ENCODE measurements at regions not wholly inside any gene's neighbourhood (a gene's known extent, or its start where the extent isn't known, plus 50 kb on each side); places are given as distances from the start of the nearest gene placed in this dataset.
"Not testable (repeated sequence)": the region's sequence is repeated elsewhere in the genome, so short reads cannot be mapped to it uniquely, and the experiment has no call there.

DNA sequence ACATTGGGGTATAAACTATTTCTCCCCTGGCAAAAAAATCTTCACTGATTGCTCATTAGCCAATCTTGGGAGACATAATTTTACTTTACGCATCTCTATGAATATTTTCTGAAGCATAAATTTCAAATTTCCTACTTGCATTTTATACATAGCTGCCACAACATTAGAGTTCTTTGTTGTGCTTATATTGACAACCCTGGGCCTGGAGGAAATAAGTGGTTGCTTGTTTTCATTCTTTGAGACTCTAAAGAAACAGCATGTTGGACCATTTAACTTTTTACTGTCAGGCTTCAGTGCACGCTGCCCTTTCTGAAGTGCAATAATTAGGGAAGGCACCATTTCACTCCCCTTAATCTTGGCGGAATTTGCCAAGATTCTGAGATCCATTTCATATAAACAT is 142.6 kb downstream of the MRPS30 start:
- H3K36me3 ChIP-seq (ENCODE audit: control insufficient read depth in 2 of 3, insufficient read depth in 3 of 3, low read length in 3 of 3) = no peaks in the 10 kb centered on the region
- FAIRE-seq = no peak
- H3K27ac ChIP-seq (ENCODE audit: low read depth in 2 of 2, low read length in 2 of 2) = no peak overlapping the region
- TF ChIP-seq, protein P1, sequence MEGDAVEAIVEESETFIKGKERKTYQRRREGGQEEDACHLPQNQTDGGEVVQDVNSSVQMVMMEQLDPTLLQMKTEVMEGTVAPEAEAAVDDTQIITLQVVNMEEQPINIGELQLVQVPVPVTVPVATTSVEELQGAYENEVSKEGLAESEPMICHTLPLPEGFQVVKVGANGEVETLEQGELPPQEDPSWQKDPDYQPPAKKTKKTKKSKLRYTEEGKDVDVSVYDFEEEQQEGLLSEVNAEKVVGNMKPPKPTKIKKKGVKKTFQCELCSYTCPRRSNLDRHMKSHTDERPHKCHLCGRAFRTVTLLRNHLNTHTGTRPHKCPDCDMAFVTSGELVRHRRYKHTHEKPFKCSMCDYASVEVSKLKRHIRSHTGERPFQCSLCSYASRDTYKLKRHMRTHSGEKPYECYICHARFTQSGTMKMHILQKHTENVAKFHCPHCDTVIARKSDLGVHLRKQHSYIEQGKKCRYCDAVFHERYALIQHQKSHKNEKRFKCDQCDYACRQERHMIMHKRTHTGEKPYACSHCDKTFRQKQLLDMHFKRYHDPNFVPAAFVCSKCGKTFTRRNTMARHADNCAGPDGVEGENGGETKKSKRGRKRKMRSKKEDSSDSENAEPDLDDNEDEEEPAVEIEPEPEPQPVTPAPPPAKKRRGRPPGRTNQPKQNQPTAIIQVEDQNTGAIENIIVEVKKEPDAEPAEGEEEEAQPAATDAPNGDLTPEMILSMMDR (IDR thresholded peaks at IDR 0.05; ENCODE audit: borderline replicate concordance, extremely low read depth, insufficient read depth) = no peak
- no peak overlapping the region for H3K4me3 ChIP-seq (ENCODE audit: low read length in 3 of 3)
- no peak for DNase-seq
- no peak overlapping the region for H3K9ac ChIP-seq (ENCODE audit: low read length in 3 of 3)
- H3K27me3 ChIP-seq (ENCODE audit: control insufficient read depth, insufficient read depth, low read length) = no peaks in the 10 kb centered on the region
- no peaks in the 10 kb centered on the region for H3K9me3 ChIP-seq (ENCODE audit: control insufficient read depth in 2 of 3, insufficient read depth in 1 of 3, low read length in 3 of 3)
- intact Hi-C loops (cut with DNase I) = no loop called here
- no peaks in the 10 kb centered on the region for H3K4me1 ChIP-seq (ENCODE audit: control insufficient read depth in 2 of 3, insufficient read depth in 2 of 3, low read depth in 1 of 3, low read length in 3 of 3)

DNA sequence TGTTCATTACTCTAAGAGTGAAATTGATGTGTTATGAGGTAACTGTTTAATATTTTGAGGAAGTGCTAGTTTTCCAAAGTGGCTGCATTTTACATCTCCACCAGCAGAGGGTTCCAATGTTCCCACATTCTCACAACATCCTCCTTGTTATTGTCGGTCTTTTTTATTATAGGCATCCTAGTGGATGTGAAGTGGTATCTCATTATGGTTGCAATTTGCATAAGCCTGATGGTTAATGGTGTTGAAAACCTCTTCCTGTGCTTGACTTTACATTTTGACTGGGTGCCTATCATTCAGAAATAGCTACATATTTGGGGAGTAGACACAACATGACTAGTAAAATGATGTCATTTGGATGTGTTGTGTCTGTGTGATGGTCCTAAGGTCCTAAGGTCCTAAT is 143.6 kb downstream of the MRPS30 start:
- H3K9ac ChIP-seq (ENCODE audit: low read length in 3 of 3) = no peak overlapping the region
- H3K9me3 ChIP-seq (ENCODE audit: control insufficient read depth in 2 of 3, insufficient read depth in 1 of 3, low read length in 3 of 3) = no peaks in the 10 kb centered on the region
- no peaks in the 10 kb centered on the region for H3K27me3 ChIP-seq (ENCODE audit: control insufficient read depth, insufficient read depth, low read length)
- no peaks in the 10 kb centered on the region for H3K4me1 ChIP-seq (ENCODE audit: control insufficient read depth in 2 of 3, insufficient read depth in 2 of 3, low read depth in 1 of 3, low read length in 3 of 3)
- no peaks in the 10 kb centered on the region for H3K36me3 ChIP-seq (ENCODE audit: control insufficient read depth in 2 of 3, insufficient read depth in 3 of 3, low read length in 3 of 3)
- peak in 2 of 5 donors; percentile 5 to 23 for DNase-seq
- no peak overlapping the region for H3K4me3 ChIP-seq (ENCODE audit: low read length in 3 of 3)
- H3K27ac ChIP-seq (ENCODE audit: low read depth in 2 of 2, low read length in 2 of 2) = no peak overlapping the region
- peak; percentile 54 for FAIRE-seq
- intact Hi-C loops (cut with DNase I) = no loop called here
- TF ChIP-seq, protein P1 (IDR thresholded peaks at IDR 0.05; ENCODE audit: borderline replicate concordance, extremely low read depth, insufficient read depth) = peak; percentile 45

DNA sequence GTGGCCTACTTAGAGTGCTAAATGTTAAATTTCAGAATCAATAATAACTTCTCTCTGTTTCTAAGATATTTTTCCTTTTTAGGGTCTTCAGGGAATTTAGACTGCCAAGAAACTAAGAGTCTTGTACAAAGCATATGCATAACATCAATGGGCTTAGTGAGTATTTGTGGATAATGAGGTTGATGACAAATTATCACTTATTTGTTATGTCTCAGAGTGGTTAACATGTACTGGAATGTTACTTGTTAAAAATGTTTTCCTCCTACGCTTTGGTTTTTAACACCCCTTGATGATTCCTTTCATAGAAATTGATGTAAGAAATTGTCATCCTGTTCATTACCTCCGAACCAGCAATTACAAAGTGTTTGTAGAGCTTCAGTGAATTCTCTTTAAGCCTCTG is 144.3 kb downstream of the MRPS30 start:
- TF ChIP-seq, protein P1 (IDR thresholded peaks at IDR 0.05; ENCODE audit: borderline replicate concordance, extremely low read depth, insufficient read depth) = no peak
- FAIRE-seq (no peak), DNase-seq (no peak)
- no peak overlapping the region for H3K9ac ChIP-seq (ENCODE audit: low read length in 3 of 3)
- H3K9me3 ChIP-seq (ENCODE audit: control insufficient read depth in 2 of 3, insufficient read depth in 1 of 3, low read length in 3 of 3) = no peaks in the 10 kb centered on the region
- no peaks in the 10 kb centered on the region for H3K27me3 ChIP-seq (ENCODE audit: control insufficient read depth, insufficient read depth, low read length)
- H3K4me1 ChIP-seq (ENCODE audit: control insufficient read depth in 2 of 3, insufficient read depth in 2 of 3, low read depth in 1 of 3, low read length in 3 of 3) = no peaks in the 10 kb centered on the region
- H3K4me3 ChIP-seq (ENCODE audit: low read length in 3 of 3) = no peak overlapping the region
- H3K27ac ChIP-seq (ENCODE audit: low read depth in 2 of 2, low read length in 2 of 2) = no peak overlapping the region
- no peaks in the 10 kb centered on the region for H3K36me3 ChIP-seq (ENCODE audit: control insufficient read depth in 2 of 3, insufficient read depth in 3 of 3, low read length in 3 of 3)
- intact Hi-C loops (cut with DNase I) = no loop called here

DNA sequence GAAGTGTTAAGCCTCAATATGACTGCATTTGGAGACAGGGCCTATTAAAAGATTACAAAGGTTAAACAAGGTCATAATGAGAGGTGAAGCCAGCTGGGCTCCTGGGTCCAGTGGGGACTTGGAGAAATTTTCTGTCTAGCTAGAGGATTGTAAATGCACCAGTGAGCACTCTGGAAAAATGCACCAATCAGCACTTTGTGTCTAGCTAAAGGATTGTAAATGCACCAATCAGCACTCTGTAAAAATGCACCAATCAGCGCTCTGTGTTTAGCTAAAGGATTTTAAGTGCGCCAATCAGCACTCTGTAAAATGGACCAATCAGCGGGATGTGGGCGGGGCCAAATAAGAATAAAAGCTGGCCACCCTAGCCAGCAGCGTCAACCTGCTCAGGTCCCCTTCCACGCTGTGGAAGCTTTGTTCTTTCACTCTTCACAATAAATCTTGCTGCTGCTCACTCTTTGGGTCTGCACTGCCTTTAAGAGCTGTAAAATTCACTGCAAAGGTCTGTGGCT is 150.3 kb downstream of the MRPS30 start:
- H3K9me3 ChIP-seq (ENCODE audit: control insufficient read depth in 2 of 3, insufficient read depth in 1 of 3, low read length in 3 of 3); H3K36me3 ChIP-seq (ENCODE audit: control insufficient read depth in 2 of 3, insufficient read depth in 3 of 3, low read length in 3 of 3); intact Hi-C loops (cut with DNase I); H3K4me1 ChIP-seq (ENCODE audit: control insufficient read depth in 2 of 3, insufficient read depth in 2 of 3, low read depth in 1 of 3, low read length in 3 of 3); H3K4me3 ChIP-seq (ENCODE audit: low read length in 3 of 3); H3K9ac ChIP-seq (ENCODE audit: low read length in 3 of 3); H3K27me3 ChIP-seq (ENCODE audit: control insufficient read depth, insufficient read depth, low read length); FAIRE-seq; H3K27ac ChIP-seq (ENCODE audit: low read depth in 2 of 2, low read length in 2 of 2); DNase-seq: not testable (repeated sequence)

All from kidney (tissue), 13 donors.